ENCODE measurements at regions not wholly inside any gene's neighbourhood (a gene's known extent, or its start where the extent isn't known, plus 50 kb on each side); places are given as distances from the start of the nearest gene placed in this dataset.
"Not testable (repeated sequence)": the region's sequence is repeated elsewhere in the genome, so short reads cannot be mapped to it uniquely, and the experiment has no call there.

DNA sequence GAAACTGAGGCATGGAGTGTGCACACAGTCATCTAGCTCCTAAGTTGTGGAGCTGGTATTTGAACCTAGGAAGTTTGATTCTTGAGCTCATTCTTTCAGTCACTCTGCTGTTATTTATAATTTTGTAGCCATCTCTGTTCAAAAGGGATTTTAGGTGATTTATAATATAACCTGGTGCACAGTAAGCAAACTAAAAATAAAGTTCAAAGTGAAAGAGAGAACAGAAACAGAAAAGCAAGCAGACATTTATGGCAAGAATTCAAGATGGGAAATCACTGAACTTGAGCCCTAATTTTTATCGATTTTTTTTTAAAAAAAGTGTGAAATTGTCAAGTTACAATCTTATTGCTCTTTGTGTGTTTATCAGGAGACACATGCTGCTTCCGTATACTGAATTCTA is 71.4 kb upstream of the SLC7A14 start:
- DNase-seq (ENCODE audit: low read depth in 2 of 2) = no peak

DNA sequence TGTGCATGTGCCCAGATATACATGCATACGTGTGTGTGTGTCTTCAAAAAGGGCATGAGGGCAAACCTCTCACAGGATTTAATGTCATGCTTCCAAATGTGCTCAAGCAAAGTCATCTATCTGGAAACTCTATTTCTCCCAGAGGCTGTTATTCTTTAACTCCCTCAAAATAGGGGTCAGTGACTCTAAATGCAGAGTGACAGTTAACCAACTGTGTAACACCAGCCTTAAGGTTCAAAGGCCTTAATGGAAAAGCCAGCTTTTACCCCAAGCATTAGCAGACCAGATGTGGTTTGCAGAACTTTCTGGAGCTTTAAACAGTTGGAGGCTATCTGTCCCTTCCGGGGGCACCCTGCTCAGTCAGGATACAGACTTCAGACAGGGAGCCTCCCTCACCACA is 70.4 kb upstream of the SLC7A14 start:
- no peak for DNase-seq (ENCODE audit: low read depth in 2 of 2)

DNA sequence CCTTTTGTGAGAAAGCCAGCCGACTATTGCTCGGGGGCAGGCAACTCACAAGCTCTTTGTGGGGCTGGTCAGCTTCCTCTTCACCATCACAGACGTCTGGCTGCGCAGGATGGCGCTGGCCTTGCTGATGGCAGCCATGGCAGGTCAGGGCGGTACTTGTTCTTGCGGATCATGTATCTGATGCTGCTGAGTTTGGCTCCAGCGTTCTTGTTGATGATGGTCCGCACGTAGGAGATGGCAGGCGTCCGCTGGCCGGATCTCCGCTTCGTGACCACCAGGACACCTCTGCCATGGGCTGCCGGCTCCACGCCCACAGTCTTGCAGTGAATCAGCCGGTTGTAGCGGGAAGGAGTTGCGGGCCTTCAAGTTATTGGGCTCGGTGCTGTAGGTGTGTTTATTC is 67.9 kb upstream of the SLC7A14 start:
- DNase-seq (ENCODE audit: low read depth in 2 of 2) = no peak

DNA sequence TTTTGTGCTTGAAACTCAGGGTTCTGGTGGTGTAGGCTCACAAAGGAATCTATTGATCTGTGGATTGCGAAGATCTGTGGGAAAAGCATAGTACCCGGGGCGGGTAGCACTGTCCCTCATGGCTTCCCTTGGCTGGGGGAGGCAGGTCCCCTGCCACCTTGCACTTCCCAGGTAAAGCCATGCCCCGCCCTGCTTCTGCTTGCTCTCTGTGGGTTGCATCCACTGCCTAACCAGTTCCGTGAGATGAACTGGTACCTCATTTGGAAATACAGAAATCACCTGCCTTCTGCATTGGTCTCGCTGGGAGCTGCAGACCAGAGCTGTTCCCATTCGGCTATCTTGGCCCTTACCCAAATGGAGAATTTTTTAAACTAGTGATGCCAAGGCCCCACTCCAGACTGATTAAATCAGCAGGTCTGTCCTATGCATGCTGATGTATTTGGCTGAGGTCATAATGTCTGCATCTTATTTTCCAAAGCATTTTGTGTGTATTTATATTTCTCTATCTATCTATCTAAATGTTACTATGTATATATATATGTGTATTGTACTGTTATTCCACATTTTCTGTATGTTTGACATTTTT is 65.5 kb upstream of the SLC7A14 start:
- no peak for DNase-seq (ENCODE audit: low read depth in 2 of 2)

DNA sequence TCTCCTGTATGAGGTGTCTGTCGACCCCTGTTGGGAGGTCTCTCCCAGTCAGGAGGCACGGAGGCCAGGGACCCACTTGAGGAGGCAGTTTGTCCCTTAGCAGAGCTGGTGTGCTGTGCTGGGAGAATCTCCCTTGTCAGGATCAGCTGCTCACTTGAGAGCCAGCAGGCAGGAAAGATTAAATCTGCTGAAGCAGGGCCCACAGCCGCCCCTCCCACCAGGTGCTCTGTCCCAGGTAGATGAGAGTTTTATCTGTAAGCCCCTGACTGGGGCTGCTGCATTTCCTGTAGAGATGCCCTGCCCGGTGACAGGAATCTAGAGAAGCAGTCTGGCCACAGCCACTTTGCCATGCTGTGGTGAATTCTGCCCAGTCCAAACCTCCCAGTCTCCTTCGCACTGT is 64.7 kb upstream of the SLC7A14 start:
- DNase-seq (ENCODE audit: low read depth in 2 of 2) = not testable (repeated sequence)

DNA sequence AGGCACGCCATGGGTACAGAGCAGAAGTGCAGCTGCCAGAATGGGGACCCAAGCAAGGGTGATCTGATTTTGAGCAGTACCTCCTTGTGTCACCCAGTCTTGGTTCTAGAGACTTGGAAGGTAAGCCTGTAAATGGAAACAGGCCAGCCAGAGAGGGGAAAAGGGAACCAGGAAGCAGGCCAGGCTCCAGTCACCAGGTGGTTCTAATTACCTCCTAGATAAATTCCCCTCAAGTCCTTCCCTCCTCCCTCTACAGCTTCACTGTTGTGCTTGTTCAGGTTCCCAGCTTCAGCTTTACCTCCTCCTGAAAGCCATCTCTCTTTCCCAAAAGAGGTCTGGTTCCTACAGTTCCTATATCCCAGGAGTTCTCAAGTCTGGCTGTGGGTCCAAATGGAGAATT is 58.8 kb upstream of the SLC7A14 start:
- DNase-seq (ENCODE audit: low read depth in 2 of 2) = no peak

DNA sequence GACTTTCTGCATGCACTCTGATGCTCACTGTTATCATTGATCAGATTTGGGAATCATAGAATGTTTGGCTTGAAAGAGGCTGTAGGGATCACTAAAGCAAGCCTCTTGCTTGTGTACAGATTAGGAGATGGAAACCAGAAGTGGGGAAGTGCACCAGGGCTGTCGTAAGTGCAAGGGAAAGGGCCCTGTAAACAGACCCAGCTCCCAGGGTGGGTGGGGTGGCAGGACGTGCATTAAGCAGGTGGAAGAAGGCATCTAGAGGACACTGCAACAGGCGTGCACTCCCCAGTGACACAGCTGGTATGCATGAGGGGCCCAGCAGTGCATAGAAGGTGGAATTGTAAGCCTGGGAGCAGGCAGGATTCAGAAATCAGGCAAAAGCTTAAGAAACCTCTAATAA is 58.0 kb upstream of the SLC7A14 start:
- DNase-seq (ENCODE audit: low read depth in 2 of 2) = no peak

DNA sequence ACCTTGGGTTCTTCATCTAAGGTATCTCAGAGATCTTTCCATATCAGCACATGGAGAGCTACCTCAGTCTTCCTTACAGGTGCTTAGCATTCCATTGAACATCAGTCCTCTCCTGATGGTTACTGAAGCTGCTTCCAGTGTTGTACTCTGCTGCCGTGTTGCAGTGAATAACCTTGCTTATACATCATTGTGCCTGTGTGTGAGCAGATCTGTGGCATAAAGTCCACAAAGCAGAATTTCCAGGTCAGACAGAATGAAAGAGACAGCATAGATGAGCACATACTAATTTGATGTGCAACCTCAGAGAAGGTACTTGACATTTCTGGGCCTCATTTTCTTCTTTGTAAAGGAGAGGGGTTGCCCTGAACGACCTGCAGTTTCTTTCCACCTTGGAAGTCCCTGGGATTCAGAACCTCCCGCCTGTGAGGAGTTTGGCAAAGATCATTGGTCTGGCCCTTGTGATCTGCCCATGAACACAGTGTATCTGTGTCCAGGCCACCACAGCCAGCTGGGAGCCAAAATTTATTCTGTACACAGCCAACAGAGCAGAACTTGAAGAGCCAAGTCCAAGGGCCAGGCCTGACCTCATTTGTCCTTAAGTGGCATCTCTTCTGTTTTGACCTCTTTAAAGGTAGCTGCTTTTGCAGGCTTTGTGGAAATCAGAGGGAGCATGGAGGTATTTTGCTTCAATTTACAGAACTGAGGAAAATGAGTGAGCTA is 57.2 kb upstream of the SLC7A14 start:
- no peak for DNase-seq (ENCODE audit: low read depth in 2 of 2)

DNA sequence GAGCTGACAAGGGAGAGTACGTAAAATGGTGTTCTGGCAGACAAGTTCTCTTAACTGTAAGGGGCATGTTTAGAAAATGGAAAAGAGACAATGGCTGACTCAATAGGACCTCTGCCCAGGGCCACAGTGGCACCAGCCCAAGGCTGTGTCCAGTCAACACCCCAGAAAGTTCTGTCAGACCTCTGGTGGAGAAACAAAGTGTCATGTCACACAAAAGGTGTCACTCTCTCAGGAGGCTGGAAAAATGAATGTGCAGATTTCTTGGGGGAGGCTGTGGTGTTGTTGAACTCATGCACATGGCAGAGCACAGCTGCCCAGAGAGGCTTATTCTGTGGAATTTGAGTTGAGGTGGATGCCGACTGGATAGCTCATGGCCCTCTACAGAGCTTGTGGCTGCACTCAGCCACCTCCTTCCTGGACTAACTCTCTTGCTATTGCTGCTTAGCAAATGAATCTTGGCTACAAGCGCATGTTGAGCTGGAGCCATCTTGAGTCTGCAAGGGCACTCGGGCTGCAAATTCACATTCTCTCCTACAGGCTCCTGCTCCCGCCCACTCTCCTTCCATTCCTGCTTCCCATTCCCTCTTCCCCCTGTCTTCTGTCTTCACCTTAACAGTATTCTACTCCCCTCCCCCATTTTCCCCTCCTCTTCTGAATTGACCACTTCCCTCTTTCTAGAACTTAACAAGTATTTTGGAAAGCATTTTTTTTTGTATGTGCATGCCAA is 55.8 kb upstream of the SLC7A14 start:
- no peak for DNase-seq (ENCODE audit: low read depth in 2 of 2)

DNA sequence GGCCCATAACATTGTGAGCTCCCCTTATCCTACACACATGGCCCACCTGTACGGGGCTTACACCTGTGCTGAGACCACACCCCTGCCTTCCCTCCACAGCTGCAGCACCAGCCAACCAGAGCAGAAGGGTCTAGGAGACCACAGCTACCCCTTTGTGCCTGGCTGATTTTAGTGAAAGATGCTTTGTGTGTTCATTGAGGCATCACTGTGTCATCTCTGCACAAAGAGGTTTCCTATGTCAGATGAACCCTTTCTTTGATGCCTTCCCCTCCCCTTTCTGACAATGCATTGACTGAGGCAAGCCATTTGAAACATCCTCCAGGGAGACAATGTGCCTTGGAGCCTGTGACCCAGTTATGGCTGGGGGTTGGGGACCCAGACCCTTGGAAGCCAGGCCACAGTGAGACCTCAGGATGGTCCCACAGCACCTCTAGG is 54.9 kb upstream of the SLC7A14 start:
- no peak for DNase-seq (ENCODE audit: low read depth in 2 of 2)

DNA sequence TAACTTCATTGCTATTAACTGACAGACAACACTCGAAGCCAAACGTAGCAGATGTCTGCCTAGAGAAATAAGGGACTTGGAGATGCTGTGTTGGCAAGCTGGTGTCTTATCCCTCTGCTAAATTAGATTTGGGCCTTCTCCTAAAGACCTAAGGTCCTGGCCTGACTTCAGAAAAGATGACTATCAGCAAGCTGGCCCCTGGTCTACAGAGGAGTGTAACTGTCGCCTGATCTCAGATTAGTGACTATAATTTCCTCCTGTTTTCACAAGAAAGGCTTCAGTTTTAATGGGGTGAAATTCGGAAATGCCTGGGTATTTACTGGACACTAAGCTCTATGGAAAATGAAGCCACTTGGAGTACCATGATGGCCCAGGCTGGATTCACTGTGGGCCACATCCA is 53.1 kb upstream of the SLC7A14 start:
- DNase-seq (ENCODE audit: low read depth in 2 of 2) = no peak

DNA sequence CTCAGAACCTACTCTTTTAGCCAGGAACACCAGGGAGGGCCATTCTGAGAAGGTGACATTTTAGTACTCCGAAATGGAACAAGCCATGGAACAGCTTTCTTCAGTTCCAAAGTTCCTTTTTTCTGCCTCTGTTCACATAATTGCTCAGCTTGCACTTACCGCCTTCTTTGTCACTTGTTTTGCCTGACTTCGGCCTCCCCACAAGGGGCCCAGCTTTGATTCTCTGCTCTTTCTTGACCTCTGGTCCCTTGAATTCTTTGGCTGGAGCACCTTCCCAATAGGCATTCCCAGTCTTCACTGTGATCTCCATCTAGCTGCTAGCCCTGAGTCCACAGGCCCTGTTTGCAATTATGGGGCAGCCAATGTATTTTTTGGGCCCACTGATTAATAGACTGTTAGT is 51.4 kb upstream of the SLC7A14 start:
- DNase-seq (ENCODE audit: low read depth in 2 of 2) = no peak

DNA sequence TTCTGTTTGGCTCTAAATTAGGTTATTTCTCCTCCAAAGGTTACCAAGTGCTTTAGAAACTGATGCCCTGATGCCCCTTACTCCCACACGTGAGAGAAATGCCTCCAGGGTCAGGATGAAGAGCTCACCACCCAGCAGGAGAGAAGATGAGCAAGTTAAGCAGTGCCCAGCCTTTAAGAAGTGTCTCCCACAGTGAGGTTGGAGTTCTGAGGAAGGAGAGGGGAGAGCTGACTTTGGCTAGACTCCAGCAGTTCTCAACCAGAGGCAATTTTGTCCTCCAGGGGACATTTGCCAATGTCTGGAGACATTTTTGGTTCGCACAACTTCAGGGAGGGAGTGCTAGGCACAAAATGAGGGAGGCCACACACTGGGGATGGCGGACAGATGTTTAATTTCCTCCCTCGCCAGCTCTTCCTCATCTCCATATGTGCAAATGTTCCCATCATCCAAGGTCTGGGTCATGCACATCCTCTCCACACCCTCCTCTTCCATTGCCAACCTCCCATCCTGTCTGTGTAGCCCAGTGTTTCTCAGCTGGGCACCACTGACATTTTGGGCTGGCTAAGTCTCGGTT is 50.6 kb upstream of the SLC7A14 start:
- no peak for DNase-seq (ENCODE audit: low read depth in 2 of 2)

All from stimulated activated CD4-positive, alpha-beta T cell treated with anti-CD3 and anti-CD28 coated beads, Interleukin-4, amount 100 ng/mL, for 48 hours (primary cell).